GM12878 (cell line): ENCODE measurements at regions not wholly inside any gene's neighbourhood (a gene's known extent, or its start where the extent isn't known, plus 50 kb on each side); places are given as distances from the start of the nearest gene placed in this dataset.

ENCODE experiments used
- ATAC-seq: fragments of 200-7000 bp; cut with Tn5 transposase; 3 replicates; pipeline ENCODE4 v1.9.1; 2020; ENCODE audit warnings: mild to moderate bottlenecking, moderate library complexity
- BruUV-seq: library from RNA; stranded (reverse); fragments of 400-500 nt; replicated peaks from 2 replicates; lab custom pipeline; 2021; lab: Mats Ljungman, UMichigan
- CTCF ChIA-PET: fragments of 300-600 bp; sonication (Branson Sonifier 250); formaldehyde crosslinking; extraction: SDS; loops from one replicate; lab custom pipeline; 2021; ENCODE audit warnings: inconsistent platforms; lab: Yijun Ruan, JAX
- POLR2A ChIA-PET: fragments of 350-600 bp; formaldehyde crosslinking; extraction: SDS; loops from one replicate; lab custom pipeline; 2021; ENCODE audit warnings: inconsistent platforms; lab: Charles Lee
- RAD21 ChIA-PET: fragments of 300-600 bp; sonication (Branson Sonifier 250); formaldehyde crosslinking; loops from one replicate; lab custom pipeline; 2023; ENCODE audit warnings: antibody characterized with exemption; ENCODE audit not compliant: unreplicated experiment; lab: Charles Lee
- SMC1A ChIA-PET: fragments of 300-600 bp; sonication (Branson Sonifier 250); formaldehyde crosslinking; loops from one replicate; lab custom pipeline; 2023; ENCODE audit not compliant: unreplicated experiment, uncharacterized antibody; lab: Charles Lee
- DNase-seq: peaks from one replicate; pipeline ENCODE4 v3.0.0-alpha.2; 2011; ENCODE audit warnings: low read depth, low spot score
- FAIRE-seq: peaks from 3 replicates; lab custom pipeline; 2011; peaks lifted over from hg19 to GRCh38; lab: Jason Lieb, UNC
- H2AFZ ChIP-seq: 2 replicates; pipeline ENCODE4 v1.6.0; 2011; ENCODE audit warnings: low read depth, low read length, control low read depth; ENCODE audit not compliant: control insufficient read depth
- H3K27ac ChIP-seq: 2 replicates; pipeline ENCODE4 v1.5.1; 2011; ENCODE audit warnings: control low read depth; ENCODE audit not compliant: control insufficient read depth, insufficient read depth
- H3K27me3 ChIP-seq, 2 experiments: replicated peaks in 1 of 2; 2 replicates each; pipeline versions ENCODE4 v1.6.0 to v1.6.1; 2011; ENCODE audit warnings: low read length in 1 of 2; ENCODE audit not compliant: control insufficient read depth in 2 of 2, insufficient read depth in 2 of 2
- H3K36me3 ChIP-seq, 2 experiments: 2 replicates each; pipeline ENCODE4 v1.5.1; 2011; ENCODE audit warnings: low read length in 1 of 2; ENCODE audit not compliant: control insufficient read depth in 2 of 2, insufficient read depth in 2 of 2
- H3K4me1 ChIP-seq: 2 replicates; pipeline ENCODE4 v1.6.1; 2011; ENCODE audit warnings: mild to moderate bottlenecking, low read length, moderate library complexity, mixed read lengths; ENCODE audit not compliant: control insufficient read depth, insufficient read depth
- H3K4me2 ChIP-seq: 2 replicates; pipeline ENCODE4 v1.6.0; 2011; ENCODE audit warnings: control low read depth; ENCODE audit not compliant: control insufficient read depth, insufficient read depth
- H3K4me3 ChIP-seq: fragments of 200-600 bp; sonication (generic); 2 replicates; pipeline ENCODE4 v1.5.1; 2016
- H3K79me2 ChIP-seq: 2 replicates; pipeline ENCODE4 v1.6.0; 2011; ENCODE audit warnings: low read length; ENCODE audit not compliant: control insufficient read depth, insufficient read depth
- H3K9ac ChIP-seq: 2 replicates; pipeline ENCODE4 v1.8.0; 2011; ENCODE audit warnings: low read length, control low read depth, mixed read lengths; ENCODE audit not compliant: control insufficient read depth, insufficient read depth
- H3K9me3 ChIP-seq: replicated peaks from 3 replicates; pipeline ENCODE4 v1.5.1; 2011; ENCODE audit warnings: mild to moderate bottlenecking, low read length; ENCODE audit not compliant: control insufficient read depth, insufficient read depth
- H4K20me1 ChIP-seq: 2 replicates; pipeline ENCODE4 v1.6.0; 2011; ENCODE audit not compliant: control insufficient read depth, insufficient read depth
- CHD2 ChIP-seq: IDR thresholded peaks from 2 replicates; pipeline ENCODE4 v1.6.1; 2011; ENCODE audit warnings: low read depth, low read length, improper control_type of control experiment, borderline replicate concordance
- CREB1 ChIP-seq: IDR thresholded peaks from 2 replicates; pipeline ENCODE4 v1.6.1; 2012; ENCODE audit warnings: low read depth, mild to moderate bottlenecking, inconsistent platforms
- CREM ChIP-seq: IDR thresholded peaks from 2 replicates; pipeline ENCODE4 v1.6.1; 2014; ENCODE audit warnings: antibody characterized with exemption, low read depth
- EP300 ChIP-seq, 2 experiments: fragments of 150-350 bp in 1 of 2; IDR thresholded peaks; 2 replicates each; pipeline ENCODE4 v1.6.1; 2011 to 2012; ENCODE audit warnings: low read depth in 2 of 2, low read length in 2 of 2, borderline replicate concordance in 1 of 2, improper control_type of control experiment in 1 of 2, inconsistent platforms in 1 of 2; ENCODE audit not compliant: control insufficient read depth in 1 of 2
- ETV6 ChIP-seq, 2 experiments: fragments of 450-650 bp in 1 of 2; IDR thresholded peaks in 1 of 2; conservative IDR thresholded peaks in 1 of 2; 2 replicates each; pipeline ENCODE4 v1.6.1; 2014; ENCODE audit warnings: antibody characterized with exemption in 1 of 2, borderline replicate concordance in 1 of 2, low read depth in 1 of 2, mild to moderate bottlenecking in 1 of 2, moderate library complexity in 1 of 2
- KAT2A ChIP-seq: conservative IDR thresholded peaks from 2 replicates; pipeline ENCODE4 v1.6.1; 2011; ENCODE audit warnings: low read depth, low read length; ENCODE audit not compliant: control insufficient read depth
- LARP7 ChIP-seq: fragments of 450-650 bp; IDR thresholded peaks from 2 replicates; pipeline ENCODE4 v1.6.1; 2017; ENCODE audit warnings: mild to moderate bottlenecking
- MTA2 ChIP-seq: fragments of 450-650 bp; IDR thresholded peaks from 2 replicates; pipeline ENCODE4 v1.6.1; 2016; ENCODE audit warnings: low read depth, mild to moderate bottlenecking, moderate library complexity
- MTA3 ChIP-seq: IDR thresholded peaks from 2 replicates; pipeline ENCODE4 v1.6.1; 2012; ENCODE audit warnings: low read length, inconsistent platforms, borderline replicate concordance
- NFIC ChIP-seq: IDR thresholded peaks from 2 replicates; pipeline ENCODE4 v1.6.1; 2012; ENCODE audit warnings: low read depth, mild to moderate bottlenecking, inconsistent platforms, low read length, moderate library complexity
- NR2F1 ChIP-seq: fragments of 450-650 bp; conservative IDR thresholded peaks from 2 replicates; pipeline ENCODE4 v1.6.1; 2017; ENCODE audit warnings: mild to moderate bottlenecking
- POLR2AphosphoS5 ChIP-seq: IDR thresholded peaks from 2 replicates; pipeline ENCODE4 v1.6.1; 2011; ENCODE audit warnings: mild to moderate bottlenecking, low read length, inconsistent platforms
- TAF1 ChIP-seq: IDR thresholded peaks from 2 replicates; pipeline ENCODE4 v1.6.1; 2011; ENCODE audit warnings: mild to moderate bottlenecking, low read depth, low read length, borderline replicate concordance
- TARDBP ChIP-seq: IDR thresholded peaks from 2 replicates; pipeline ENCODE4 v1.6.1; 2016; ENCODE audit warnings: borderline replicate concordance
- WGBS: methylation state at CpG from one replicate; pipeline ENCODE4 v1.1.6; 2016; ENCODE audit warnings: low lambda C conversion rate; ENCODE audit not compliant: insufficient replicate concordance, insufficient coverage; ENCODE audit errors: missing lambda C conversion rate; 5-methylcytosine and 5-hydroxymethylcytosine counted together
- in situ Hi-C: fragments of 300-500 bp; cut with MboI; formaldehyde crosslinking; loops from 9 replicates; pipeline ENCODE4 v1.14.3; 2018; ENCODE audit warnings: mixed read lengths
- intact Hi-C: fragments of 100-400 bp; cut with micrococcal nuclease; formaldehyde crosslinking; loops from one replicate; pipeline ENCODE4 v1.14.2; 2022; ENCODE audit not compliant: unreplicated experiment
- TF ChIP-seq, protein P1 (sequence below): fragments of 450-650 bp; IDR thresholded peaks from 2 replicates; pipeline ENCODE4 v1.6.1; 2016; ENCODE audit warnings: mild to moderate bottlenecking
- TF ChIP-seq, protein P2 (sequence below): IDR thresholded peaks from 2 replicates; pipeline ENCODE4 v1.6.1; 2012; ENCODE audit warnings: low read length, inconsistent platforms
- TF ChIP-seq, protein P3 (sequence below): fragments of 150-350 bp; IDR thresholded peaks from 2 replicates; pipeline ENCODE4 v1.6.1; 2016; ENCODE audit warnings: low read depth, low read length

DNA sequence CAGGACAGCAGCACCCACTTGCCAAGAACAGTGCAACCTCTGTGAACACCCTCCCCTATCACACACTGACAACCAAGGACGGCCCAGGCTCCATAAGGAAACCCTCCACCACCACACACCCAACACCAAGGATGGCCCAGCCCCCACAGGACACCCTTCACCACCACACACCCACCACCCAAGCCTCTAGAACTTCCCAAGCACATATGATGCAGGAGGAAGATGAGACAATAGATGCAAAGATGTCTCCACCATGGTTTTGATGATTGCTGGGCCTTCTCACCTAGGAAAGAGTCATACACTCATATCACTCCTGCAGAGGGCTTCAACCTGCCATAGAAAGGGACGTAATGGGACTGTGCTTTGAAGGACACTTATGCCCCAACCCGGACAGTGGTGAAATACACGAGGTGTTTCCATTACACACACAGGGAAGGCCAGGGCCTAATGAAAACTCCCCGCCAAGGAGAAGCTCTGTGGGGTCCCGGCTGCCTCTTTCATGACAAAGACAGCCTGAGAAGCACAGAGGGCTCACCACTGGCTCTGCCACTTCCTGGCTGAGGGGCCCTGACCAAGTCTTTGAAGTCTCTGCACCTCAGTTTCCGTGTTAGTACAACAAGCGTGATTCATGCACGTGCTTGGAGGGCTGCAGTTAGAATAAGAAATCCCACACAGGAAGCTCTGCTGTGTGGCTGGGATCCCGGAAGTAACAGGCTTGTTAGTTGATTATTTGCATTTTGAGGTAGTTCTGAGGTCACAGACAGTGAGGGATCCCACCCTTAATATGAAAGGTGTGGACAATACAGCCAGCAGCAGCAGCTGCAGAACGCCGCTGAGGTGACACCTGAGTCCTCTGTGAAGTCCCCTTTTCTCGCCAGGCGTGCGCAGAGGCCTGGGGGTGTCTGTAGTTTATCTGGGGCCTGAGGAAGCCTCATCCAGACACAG is 61.9 kb upstream of the ATP12A start:
- H3K9me3 ChIP-seq: no peaks in the 10 kb centered on the region; the same call in 1 of the 3 replicates
- H4K20me1 ChIP-seq: no peaks in the 10 kb centered on the region
- ChIA-PET SMC1A (interaction anchor here (1.7 kb wide), 1 partner anchor 12 kb away, joined by 5 read pairs; no protein-coding TSS in a partner anchor), RAD21 (no interaction called here), POLR2A (no interaction called here), CTCF (interaction anchor here (0.9 to 1.4 kb wide), 2 partner anchors 12 to 657 kb away, joined by 3 to 8 read pairs; no protein-coding TSS in a partner anchor)
- peak; percentile 40 for DNase-seq
- BruUV-seq: no TSS peak
- FAIRE-seq: peak; percentile 70
- no peak overlapping the region for H3K4me3 ChIP-seq
- peaks cover 11% of the 10 kb centered on the region for H3K4me1 ChIP-seq
- ATAC-seq: peak; percentile 73
- peak overlapping the region; percentile 28; the same call in 1 of the 2 replicates for H3K4me2 ChIP-seq
- in situ Hi-C loops: no loop called here
- no peaks in the 10 kb centered on the region for H3K36me3 ChIP-seq
- no peaks in the 10 kb centered on the region for H3K79me2 ChIP-seq
- WGBS: 52% methylated on average over 15 of the region's 15 CpGs
- H2AFZ ChIP-seq: peak overlapping the region; percentile 81
- no peaks in the 10 kb centered on the region for H3K27me3 ChIP-seq
- intact Hi-C loops: no loop called here
- no peak overlapping the region for H3K9ac ChIP-seq
- H3K27ac ChIP-seq: peak overlapping the region; percentile 1
- TF ChIP-seq, protein P1, sequence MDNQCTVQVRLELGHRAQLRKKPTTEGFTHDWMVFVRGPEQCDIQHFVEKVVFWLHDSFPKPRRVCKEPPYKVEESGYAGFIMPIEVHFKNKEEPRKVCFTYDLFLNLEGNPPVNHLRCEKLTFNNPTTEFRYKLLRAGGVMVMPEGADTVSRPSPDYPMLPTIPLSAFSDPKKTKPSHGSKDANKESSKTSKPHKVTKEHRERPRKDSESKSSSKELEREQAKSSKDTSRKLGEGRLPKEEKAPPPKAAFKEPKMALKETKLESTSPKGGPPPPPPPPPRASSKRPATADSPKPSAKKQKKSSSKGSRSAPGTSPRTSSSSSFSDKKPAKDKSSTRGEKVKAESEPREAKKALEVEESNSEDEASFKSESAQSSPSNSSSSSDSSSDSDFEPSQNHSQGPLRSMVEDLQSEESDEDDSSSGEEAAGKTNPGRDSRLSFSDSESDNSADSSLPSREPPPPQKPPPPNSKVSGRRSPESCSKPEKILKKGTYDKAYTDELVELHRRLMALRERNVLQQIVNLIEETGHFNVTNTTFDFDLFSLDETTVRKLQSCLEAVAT: no peak
- TF ChIP-seq TAF1: no peak
- no peak for TF ChIP-seq MTA2
- TF ChIP-seq EP300 (IDR thresholded peaks at IDR 0.05; ENCODE audit: borderline replicate concordance in 1 of 2, control insufficient read depth in 1 of 2, low read depth in 2 of 2, low read length in 2 of 2): peak in 1 of 2 experiments; percentile 40; a peak in 1 of 4 replicates
- TF ChIP-seq, protein P2, sequence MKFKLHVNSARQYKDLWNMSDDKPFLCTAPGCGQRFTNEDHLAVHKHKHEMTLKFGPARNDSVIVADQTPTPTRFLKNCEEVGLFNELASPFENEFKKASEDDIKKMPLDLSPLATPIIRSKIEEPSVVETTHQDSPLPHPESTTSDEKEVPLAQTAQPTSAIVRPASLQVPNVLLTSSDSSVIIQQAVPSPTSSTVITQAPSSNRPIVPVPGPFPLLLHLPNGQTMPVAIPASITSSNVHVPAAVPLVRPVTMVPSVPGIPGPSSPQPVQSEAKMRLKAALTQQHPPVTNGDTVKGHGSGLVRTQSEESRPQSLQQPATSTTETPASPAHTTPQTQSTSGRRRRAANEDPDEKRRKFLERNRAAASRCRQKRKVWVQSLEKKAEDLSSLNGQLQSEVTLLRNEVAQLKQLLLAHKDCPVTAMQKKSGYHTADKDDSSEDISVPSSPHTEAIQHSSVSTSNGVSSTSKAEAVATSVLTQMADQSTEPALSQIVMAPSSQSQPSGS: peak; percentile 45; the same call in 1 of the 2 replicates
- TF ChIP-seq ETV6 (conservative IDR thresholded peaks at IDR 0.05 in 1 of 2, IDR thresholded peaks at IDR 0.05 in 1 of 2; ENCODE audit: borderline replicate concordance in 1 of 2, low read depth in 1 of 2): peak in 1 of 2 experiments; percentile 85; a peak in 2 of 4 replicates
- peak; percentile 67; the same call in 1 of the 2 replicates for TF ChIP-seq CREM
- TF ChIP-seq, protein P3, sequence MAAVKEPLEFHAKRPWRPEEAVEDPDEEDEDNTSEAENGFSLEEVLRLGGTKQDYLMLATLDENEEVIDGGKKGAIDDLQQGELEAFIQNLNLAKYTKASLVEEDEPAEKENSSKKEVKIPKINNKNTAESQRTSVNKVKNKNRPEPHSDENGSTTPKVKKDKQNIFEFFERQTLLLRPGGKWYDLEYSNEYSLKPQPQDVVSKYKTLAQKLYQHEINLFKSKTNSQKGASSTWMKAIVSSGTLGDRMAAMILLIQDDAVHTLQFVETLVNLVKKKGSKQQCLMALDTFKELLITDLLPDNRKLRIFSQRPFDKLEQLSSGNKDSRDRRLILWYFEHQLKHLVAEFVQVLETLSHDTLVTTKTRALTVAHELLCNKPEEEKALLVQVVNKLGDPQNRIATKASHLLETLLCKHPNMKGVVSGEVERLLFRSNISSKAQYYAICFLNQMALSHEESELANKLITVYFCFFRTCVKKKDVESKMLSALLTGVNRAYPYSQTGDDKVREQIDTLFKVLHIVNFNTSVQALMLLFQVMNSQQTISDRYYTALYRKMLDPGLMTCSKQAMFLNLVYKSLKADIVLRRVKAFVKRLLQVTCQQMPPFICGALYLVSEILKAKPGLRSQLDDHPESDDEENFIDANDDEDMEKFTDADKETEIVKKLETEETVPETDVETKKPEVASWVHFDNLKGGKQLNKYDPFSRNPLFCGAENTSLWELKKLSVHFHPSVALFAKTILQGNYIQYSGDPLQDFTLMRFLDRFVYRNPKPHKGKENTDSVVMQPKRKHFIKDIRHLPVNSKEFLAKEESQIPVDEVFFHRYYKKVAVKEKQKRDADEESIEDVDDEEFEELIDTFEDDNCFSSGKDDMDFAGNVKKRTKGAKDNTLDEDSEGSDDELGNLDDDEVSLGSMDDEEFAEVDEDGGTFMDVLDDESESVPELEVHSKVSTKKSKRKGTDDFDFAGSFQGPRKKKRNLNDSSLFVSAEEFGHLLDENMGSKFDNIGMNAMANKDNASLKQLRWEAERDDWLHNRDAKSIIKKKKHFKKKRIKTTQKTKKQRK: no peak
- TF ChIP-seq MTA3: peak; percentile 49; the same call in 1 of the 2 replicates
- no peak for TF ChIP-seq TARDBP
- peak; percentile 76 for TF ChIP-seq CREB1
- no peak for TF ChIP-seq POLR2AphosphoS5
- TF ChIP-seq NFIC: peak; percentile 57; the same call in 1 of the 2 replicates
- TF ChIP-seq CHD2: no peak
- TF ChIP-seq NR2F1: no peak
- no peak for TF ChIP-seq KAT2A
- TF ChIP-seq LARP7: no peak
